HEK293T (cell line): ENCODE measurements at regions not wholly inside any gene's neighbourhood (a gene's known extent, or its start where the extent isn't known, plus 50 kb on each side); places are given as distances from the start of the nearest gene placed in this dataset.

Experiments used
- CTCF ChIA-PET: fragments of 350-600 bp; formaldehyde crosslinking; extraction: SDS; loops from one replicate; lab custom pipeline; 2021; ENCODE audit warnings: antibody characterized with exemption, inconsistent platforms; lab: Yijun Ruan, JAX
- POLR2A ChIA-PET: fragments of 350-600 bp; formaldehyde crosslinking; extraction: SDS; loops from one replicate; lab custom pipeline; 2020; ENCODE audit warnings: antibody characterized with exemption, inconsistent platforms; lab: Yijun Ruan, JAX
- DNase-seq: peaks from one replicate; pipeline ENCODE4 v3.0.0; 2012; ENCODE audit warnings: mixed read lengths; ENCODE audit errors: extremely low spot score
- ARNT ChIP-seq: fragments of 450-650 bp; IDR thresholded peaks from 2 replicates; pipeline ENCODE4 v1.6.1; 2017; ENCODE audit warnings: mild to moderate bottlenecking
- BHLHE40 ChIP-seq: fragments of 450-650 bp; IDR thresholded peaks from 2 replicates; pipeline ENCODE4 v1.6.1; 2016; ENCODE audit warnings: mild to moderate bottlenecking, moderate library complexity, borderline replicate concordance
- CTBP1 ChIP-seq: fragments of 450-650 bp; IDR thresholded peaks from 2 replicates; pipeline ENCODE4 v1.6.1; 2016; ENCODE audit warnings: borderline replicate concordance
- ELF4 ChIP-seq: fragments of 450-650 bp; IDR thresholded peaks from 2 replicates; pipeline ENCODE4 v1.6.1; 2017; ENCODE audit warnings: antibody characterized with exemption
- FOXA1 ChIP-seq: fragments of 450-650 bp; IDR thresholded peaks from 2 replicates; pipeline ENCODE4 v1.6.1; 2016; ENCODE audit warnings: mild to moderate bottlenecking
- FOXK2 ChIP-seq: fragments of 450-650 bp; IDR thresholded peaks from 2 replicates; pipeline ENCODE4 v1.6.1; 2016; ENCODE audit warnings: mild to moderate bottlenecking
- FOXM1 ChIP-seq: fragments of 450-650 bp; IDR thresholded peaks from 2 replicates; pipeline ENCODE4 v1.6.1; 2017; ENCODE audit warnings: mild to moderate bottlenecking, borderline replicate concordance
- HDGF ChIP-seq: fragments of 450-650 bp; IDR thresholded peaks from 2 replicates; pipeline ENCODE4 v1.6.1; 2017; ENCODE audit warnings: antibody characterized with exemption, borderline replicate concordance
- L3MBTL2 ChIP-seq: fragments of 450-650 bp; conservative IDR thresholded peaks from 2 replicates; pipeline ENCODE4 v1.6.1; 2016; ENCODE audit warnings: mild to moderate bottlenecking
- LEF1 ChIP-seq: fragments of 450-650 bp; IDR thresholded peaks from 2 replicates; pipeline ENCODE4 v1.6.1; 2017; ENCODE audit warnings: mild to moderate bottlenecking, borderline replicate concordance
- NFRKB ChIP-seq: fragments of 450-650 bp; IDR thresholded peaks from 2 replicates; pipeline ENCODE4 v1.6.1; 2016; ENCODE audit warnings: mild to moderate bottlenecking, moderate library complexity
- SP1 ChIP-seq: fragments of 450-650 bp; IDR thresholded peaks from 2 replicates; pipeline ENCODE4 v1.6.1; 2017
- SUZ12 ChIP-seq: fragments of 450-650 bp; IDR thresholded peaks from 2 replicates; pipeline ENCODE4 v1.6.1; 2016; ENCODE audit warnings: mild to moderate bottlenecking
- TARDBP ChIP-seq: fragments of 450-650 bp; IDR thresholded peaks from 2 replicates; pipeline ENCODE4 v1.6.1; 2016
- ZNF384 ChIP-seq: fragments of 450-650 bp; IDR thresholded peaks from 2 replicates; pipeline ENCODE4 v1.6.1; 2016
- TF ChIP-seq, protein P1 (sequence below): fragments of 450-650 bp; IDR thresholded peaks from 2 replicates; pipeline ENCODE4 v1.6.1; 2016

- DNase-seq = no peak
- ChIA-PET POLR2A (no interaction called here), CTCF (no interaction called here)
- TF ChIP-seq SP1 (no peak), ZNF384 (no peak), FOXA1 (no peak), HDGF (no peak), ELF4 (no peak), FOXM1 (no peak), FOXK2 (no peak), CTBP1 (no peak), TARDBP (no peak), SUZ12 (no peak), BHLHE40 (no peak)
- TF ChIP-seq, protein P1, sequence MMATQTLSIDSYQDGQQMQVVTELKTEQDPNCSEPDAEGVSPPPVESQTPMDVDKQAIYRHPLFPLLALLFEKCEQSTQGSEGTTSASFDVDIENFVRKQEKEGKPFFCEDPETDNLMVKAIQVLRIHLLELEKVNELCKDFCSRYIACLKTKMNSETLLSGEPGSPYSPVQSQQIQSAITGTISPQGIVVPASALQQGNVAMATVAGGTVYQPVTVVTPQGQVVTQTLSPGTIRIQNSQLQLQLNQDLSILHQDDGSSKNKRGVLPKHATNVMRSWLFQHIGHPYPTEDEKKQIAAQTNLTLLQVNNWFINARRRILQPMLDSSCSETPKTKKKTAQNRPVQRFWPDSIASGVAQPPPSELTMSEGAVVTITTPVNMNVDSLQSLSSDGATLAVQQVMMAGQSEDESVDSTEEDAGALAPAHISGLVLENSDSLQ = no peak
Measured at GRCh38 chr2:80786584-80786983, 482.0 kb upstream of the LRRTM1 start.

DNA sequence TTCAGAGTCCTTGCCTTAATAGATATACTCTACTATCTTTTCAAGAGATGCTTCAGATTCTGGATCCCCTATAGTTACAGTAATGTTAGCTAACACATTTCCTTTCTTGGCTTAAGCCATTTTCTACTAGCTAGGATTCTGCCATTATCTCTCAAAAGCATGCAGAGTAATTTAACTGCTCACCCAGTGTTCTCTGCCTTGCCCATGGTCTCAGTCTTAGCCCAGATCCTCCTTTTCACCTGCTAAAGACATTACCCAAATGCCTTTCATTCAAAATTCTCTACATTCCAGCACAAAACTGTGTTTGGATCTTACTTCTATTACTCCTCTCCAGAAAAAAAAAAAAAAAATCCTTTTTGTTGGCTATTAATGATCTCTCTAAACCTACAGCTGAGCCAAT is 474.2 kb upstream of the LRRTM1 start:
- ChIA-PET POLR2A (no interaction called here), CTCF (no interaction called here)
- TF ChIP-seq LEF1 (no peak), HDGF (no peak), CTBP1 (no peak)
- DNase-seq = no peak

DNA sequence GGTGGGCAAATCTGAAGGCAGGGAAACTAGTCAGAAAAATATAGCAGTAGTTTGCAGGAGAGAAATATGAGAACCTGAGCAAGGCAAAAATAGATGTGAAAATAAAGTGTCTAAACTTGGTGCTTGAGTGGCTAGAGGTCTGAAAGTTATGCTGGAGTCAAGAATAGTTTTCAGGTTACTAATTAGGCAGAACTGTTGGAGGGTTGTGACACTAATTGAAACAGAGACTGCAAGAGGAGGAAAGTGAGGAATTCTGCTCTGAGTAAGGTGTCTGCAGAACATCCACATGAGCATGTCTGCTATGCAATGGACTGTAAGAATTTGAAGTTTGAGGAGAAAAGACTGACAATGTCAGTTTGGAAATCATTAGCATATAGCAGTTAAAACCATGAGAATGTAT is 444.0 kb upstream of the LRRTM1 start:
- TF ChIP-seq FOXK2 (no peak), SP1 (no peak), FOXM1 (no peak), TARDBP (no peak), HDGF (no peak), L3MBTL2 (no peak), LEF1 (no peak), SUZ12 (no peak), BHLHE40 (no peak), CTBP1 (no peak), ARNT (no peak)
- no peak for DNase-seq
- POLR2A ChIA-PET = no interaction called here
- CTCF ChIA-PET = no interaction called here

- ChIA-PET CTCF (no interaction called here), POLR2A (no interaction called here)
- no peak for TF ChIP-seq TARDBP
- no peak for TF ChIP-seq SUZ12
- TF ChIP-seq BHLHE40 = no peak
- no peak for TF ChIP-seq CTBP1
- no peak for TF ChIP-seq ARNT
- TF ChIP-seq FOXA1 = no peak
- no peak for TF ChIP-seq NFRKB
- TF ChIP-seq SP1 = no peak
- TF ChIP-seq ZNF384 = no peak
- TF ChIP-seq LEF1 = no peak
- no peak for DNase-seq
Measured at GRCh38 chr2:80737047-80737446, 432.5 kb upstream of the LRRTM1 start.

- CTCF ChIA-PET = no interaction called here
- POLR2A ChIA-PET = no interaction called here
- TF ChIP-seq ELF4 (no peak), SP1 (no peak), CTBP1 (no peak), L3MBTL2 (no peak), HDGF (no peak), ARNT (no peak), FOXM1 (no peak), TARDBP (no peak), SUZ12 (no peak), FOXA1 (no peak), NFRKB (no peak), FOXK2 (no peak), LEF1 (no peak), BHLHE40 (no peak), ZNF384 (no peak)
- TF ChIP-seq, protein P1 = no peak
- no peak for DNase-seq
Measured at GRCh38 chr2:80725001-80725400, 420.4 kb upstream of the LRRTM1 start.

DNA sequence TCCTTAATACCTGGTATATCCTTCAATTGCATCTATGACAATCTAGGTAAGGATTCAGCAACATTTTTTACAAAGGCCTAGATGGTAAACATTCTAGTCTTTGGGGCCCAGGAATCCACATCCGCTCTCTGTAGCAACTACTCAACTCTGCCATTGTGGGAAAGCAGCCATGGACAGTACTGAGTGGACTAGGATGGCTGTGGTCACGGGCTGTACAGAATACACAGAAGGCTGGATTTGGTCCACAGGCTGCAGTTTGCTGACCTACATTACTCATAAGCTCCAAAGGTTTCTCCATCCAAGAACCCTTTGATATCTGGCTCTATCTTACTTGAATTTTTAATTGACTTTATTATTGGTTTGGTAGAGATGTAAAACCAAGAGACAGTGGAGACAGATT is 418.3 kb upstream of the LRRTM1 start:
- ChIA-PET POLR2A (no interaction called here), CTCF (no interaction called here)
- TF ChIP-seq FOXA1 (no peak), CTBP1 (no peak), FOXM1 (no peak), NFRKB (no peak), TARDBP (no peak)
- DNase-seq = no peak

GRCh38 chr2:80719607-80720006 is 415.1 kb upstream of the LRRTM1 start:
- ChIA-PET POLR2A (no interaction called here), CTCF (no interaction called here)
- TF ChIP-seq ARNT (no peak), BHLHE40 (no peak), FOXK2 (no peak), TARDBP (no peak), FOXM1 (no peak), FOXA1 (no peak), SUZ12 (no peak), SP1 (no peak), HDGF (no peak), LEF1 (no peak), L3MBTL2 (no peak), ELF4 (no peak), NFRKB (no peak), ZNF384 (no peak)
- TF ChIP-seq, protein P1 = no peak
- DNase-seq = no peak
